HepG2 (cell line): ENCODE measurements at regions not wholly inside any gene's neighbourhood (a gene's known extent, or its start where the extent isn't known, plus 50 kb on each side); places are given as distances from the start of the nearest gene placed in this dataset.

Experiments
- CHD2 ChIP-seq: IDR thresholded peaks from 2 replicates; pipeline ENCODE4 v1.6.1; 2011; ENCODE audit warnings: low read depth, low read length, improper control_type of control experiment
- CTCF ChIP-seq: sonication (generic); formaldehyde crosslinking; IDR thresholded peaks from 2 replicates; pipeline ENCODE4 v1.5.0; 2020; ENCODE audit warnings: mild to moderate bottlenecking, missing genetic modification reagents, moderate library complexity
- FOXK2 ChIP-seq: fragments of 450-650 bp; IDR thresholded peaks from 2 replicates; pipeline ENCODE4 v1.6.1; 2016
- HNRNPK ChIP-seq: fragments of 200-400 bp; formaldehyde crosslinking; IDR thresholded peaks from 2 replicates; pipeline ENCODE4 v1.6.1; 2018; ENCODE audit warnings: low read length, low read depth, moderate library complexity, mild to moderate bottlenecking; ENCODE audit not compliant: poor library complexity, severe bottlenecking
- IRF1 ChIP-seq: sonication (generic); formaldehyde crosslinking; IDR thresholded peaks from 2 replicates; pipeline ENCODE4 v1.4.0; 2020; ENCODE audit warnings: low read depth, mild to moderate bottlenecking, missing genetic modification reagents
- JUN ChIP-seq: sonication (generic); formaldehyde crosslinking; IDR thresholded peaks from 2 replicates; pipeline ENCODE4 v1.4.0; 2020; ENCODE audit warnings: mild to moderate bottlenecking, missing genetic modification reagents
- KLF9 ChIP-seq: IDR thresholded peaks from 2 replicates; pipeline ENCODE4 v1.6.1; 2016; ENCODE audit warnings: low read depth
- MTERF4 ChIP-seq: sonication (generic); formaldehyde crosslinking; IDR thresholded peaks from 2 replicates; pipeline ENCODE4 v1.8.0; 2023; ENCODE audit warnings: mild to moderate bottlenecking, missing genetic modification reagents
- PBX3 ChIP-seq: sonication (generic); formaldehyde crosslinking; IDR thresholded peaks from 2 replicates; pipeline ENCODE4 v1.8.1; 2023; ENCODE audit warnings: missing genetic modification reagents, inconsistent platforms, borderline replicate concordance
- REST ChIP-seq, 2 experiments: IDR thresholded peaks; 2 replicates each; pipeline ENCODE4 v1.6.1; 2011 to 2012; ENCODE audit warnings: low read length in 2 of 2, borderline replicate concordance in 1 of 2, low read depth in 1 of 2, mild to moderate bottlenecking in 1 of 2, moderate library complexity in 1 of 2
- TCF7 ChIP-seq: sonication (generic); IDR thresholded peaks from 2 replicates; pipeline ENCODE4 v1.6.1; 2016; ENCODE audit warnings: antibody characterized with exemption, low read depth
- ZFP41 ChIP-seq: sonication (generic); formaldehyde crosslinking; IDR thresholded peaks from 2 replicates; pipeline ENCODE4 v1.4.0; 2020; ENCODE audit warnings: mild to moderate bottlenecking, missing genetic modification reagents, borderline replicate concordance
- ZNF564 ChIP-seq: sonication (generic); formaldehyde crosslinking; IDR thresholded peaks from 2 replicates; pipeline ENCODE4 v1.8.1; 2023; ENCODE audit warnings: mild to moderate bottlenecking, missing genetic modification reagents
- ZNF784 ChIP-seq: sonication (generic); formaldehyde crosslinking; IDR thresholded peaks from 2 replicates; pipeline ENCODE4 v1.5.1; 2020; ENCODE audit warnings: missing genetic modification reagents, mild to moderate bottlenecking, borderline replicate concordance

- no peak for TF ChIP-seq KLF9 (CRISPR knock-in tag)
- no peak for TF ChIP-seq TCF7
- TF ChIP-seq CHD2: no peak
- TF ChIP-seq ZNF784: no peak
- no peak for TF ChIP-seq CTCF (CRISPR knock-in tag)
- TF ChIP-seq JUN (CRISPR knock-in tag): no peak
- TF ChIP-seq REST (IDR thresholded peaks at IDR 0.05; ENCODE audit: borderline replicate concordance in 1 of 2, low read depth in 1 of 2, low read length in 2 of 2): no peak
- no peak for TF ChIP-seq MTERF4 (CRISPR knock-in tag)
- no peak for TF ChIP-seq ZNF564
- TF ChIP-seq IRF1 (CRISPR knock-in tag): no peak
- TF ChIP-seq PBX3 (CRISPR knock-in tag): no peak
- no peak for TF ChIP-seq ZFP41 (CRISPR knock-in tag)
- no peak for TF ChIP-seq HNRNPK
- no peak for TF ChIP-seq FOXK2
Observed at GRCh38 chr4:138916763-138917162, 98.8 kb upstream of the NOCT start.
